Kidney epithelial cell (primary cell): ENCODE measurements at regions not wholly inside any gene's neighbourhood (a gene's known extent, or its start where the extent isn't known, plus 50 kb on each side); places are given as distances from the start of the nearest gene placed in this dataset.

Experiments
- DNase-seq: peaks from one replicate; pipeline ENCODE4 v3.0.0-alpha.2; 2010; ENCODE audit warnings: low read depth
- H3K27me3 ChIP-seq: 2 replicates; pipeline ENCODE4 v1.6.0; 2011; ENCODE audit warnings: low read length; ENCODE audit not compliant: control insufficient read depth, insufficient read depth
- H3K36me3 ChIP-seq: 2 replicates; pipeline ENCODE4 v1.5.1; 2011; ENCODE audit warnings: low read length; ENCODE audit not compliant: control insufficient read depth, insufficient read depth
- H3K4me3 ChIP-seq: 2 replicates; pipeline ENCODE4 v1.5.1; 2011; ENCODE audit warnings: low read depth, mild to moderate bottlenecking, control low read depth, low read length
- TF ChIP-seq, protein P1 (sequence below): IDR thresholded peaks from 2 replicates; pipeline ENCODE4 v1.5.1; 2011; ENCODE audit warnings: mild to moderate bottlenecking, moderate library complexity, low read length, control low read depth, inconsistent platforms; ENCODE audit not compliant: insufficient read depth, poor library complexity, severe bottlenecking

GRCh38 chr4:126558596-126558995 is 1074.2 kb upstream of the INTU start:
- TF ChIP-seq, protein P1, sequence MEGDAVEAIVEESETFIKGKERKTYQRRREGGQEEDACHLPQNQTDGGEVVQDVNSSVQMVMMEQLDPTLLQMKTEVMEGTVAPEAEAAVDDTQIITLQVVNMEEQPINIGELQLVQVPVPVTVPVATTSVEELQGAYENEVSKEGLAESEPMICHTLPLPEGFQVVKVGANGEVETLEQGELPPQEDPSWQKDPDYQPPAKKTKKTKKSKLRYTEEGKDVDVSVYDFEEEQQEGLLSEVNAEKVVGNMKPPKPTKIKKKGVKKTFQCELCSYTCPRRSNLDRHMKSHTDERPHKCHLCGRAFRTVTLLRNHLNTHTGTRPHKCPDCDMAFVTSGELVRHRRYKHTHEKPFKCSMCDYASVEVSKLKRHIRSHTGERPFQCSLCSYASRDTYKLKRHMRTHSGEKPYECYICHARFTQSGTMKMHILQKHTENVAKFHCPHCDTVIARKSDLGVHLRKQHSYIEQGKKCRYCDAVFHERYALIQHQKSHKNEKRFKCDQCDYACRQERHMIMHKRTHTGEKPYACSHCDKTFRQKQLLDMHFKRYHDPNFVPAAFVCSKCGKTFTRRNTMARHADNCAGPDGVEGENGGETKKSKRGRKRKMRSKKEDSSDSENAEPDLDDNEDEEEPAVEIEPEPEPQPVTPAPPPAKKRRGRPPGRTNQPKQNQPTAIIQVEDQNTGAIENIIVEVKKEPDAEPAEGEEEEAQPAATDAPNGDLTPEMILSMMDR = no peak
- DNase-seq = no peak
- no peak overlapping the region for H3K4me3 ChIP-seq
- H3K36me3 ChIP-seq = no peaks in the 10 kb centered on the region
- H3K27me3 ChIP-seq = no peaks in the 10 kb centered on the region

- no peak overlapping the region for H3K4me3 ChIP-seq
- no peaks in the 10 kb centered on the region for H3K36me3 ChIP-seq
- H3K27me3 ChIP-seq = no peaks in the 10 kb centered on the region
- TF ChIP-seq, protein P1 = no peak
- no peak for DNase-seq
These were observed 1072.8 kb upstream of the INTU start for GRCh38 chr4:126559961-126560360.

DNA sequence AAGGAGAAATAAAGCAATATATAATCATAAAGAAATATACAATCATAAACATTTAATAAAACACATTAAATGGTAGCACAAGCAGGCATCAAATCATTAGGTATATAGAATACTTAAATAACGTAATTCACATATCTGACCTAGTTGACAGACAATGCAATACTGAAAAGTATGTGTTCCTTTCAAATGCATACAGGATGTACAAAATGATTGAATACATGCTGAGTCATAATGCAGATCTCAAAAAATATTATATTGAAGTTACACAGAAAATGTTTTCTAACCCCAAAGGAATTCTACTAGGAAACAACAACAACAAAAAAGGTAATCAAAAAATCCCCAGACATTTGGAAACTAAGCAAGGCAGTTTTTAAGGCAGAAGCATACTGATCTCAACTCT is 1072.0 kb upstream of the INTU start:
- TF ChIP-seq, protein P1 = no peak
- Histone ChIP-seq H3K36me3 (no peaks in the 10 kb centered on the region), H3K27me3 (no peaks in the 10 kb centered on the region), H3K4me3 (no peak overlapping the region)
- no peak for DNase-seq

GRCh38 chr4:126563389-126563788 is 1069.4 kb upstream of the INTU start:
- no peaks in the 10 kb centered on the region for H3K27me3 ChIP-seq
- H3K36me3 ChIP-seq = no peaks in the 10 kb centered on the region
- TF ChIP-seq, protein P1 = no peak
- no peak overlapping the region for H3K4me3 ChIP-seq
- no peak for DNase-seq

DNA sequence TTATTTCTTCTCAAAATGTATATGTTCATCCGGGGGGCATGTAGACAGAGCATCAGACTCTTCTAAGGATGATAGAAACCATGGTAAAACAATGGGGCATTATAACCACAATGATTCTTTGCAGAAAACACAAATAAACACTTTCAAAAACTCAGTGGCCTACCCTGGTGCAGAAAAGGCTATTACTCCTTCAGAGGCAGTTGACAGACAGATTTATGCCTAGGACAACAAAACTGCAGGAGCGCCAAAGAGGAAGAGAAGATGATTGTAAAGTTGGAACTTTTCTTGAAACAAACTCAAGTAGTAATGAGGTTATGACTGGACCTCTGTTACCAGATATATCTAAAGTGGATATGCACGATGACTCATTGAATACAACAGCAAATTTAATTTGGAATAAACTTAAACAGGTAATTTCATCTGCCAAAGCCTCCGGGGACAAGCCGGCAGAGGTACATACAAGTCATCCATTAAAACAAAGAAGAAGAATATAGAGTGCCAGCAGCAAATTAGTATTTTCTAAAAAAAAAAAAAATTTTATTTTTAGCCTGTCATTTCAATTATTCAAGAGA is 1068.4 kb upstream of the INTU start:
- Histone ChIP-seq H3K36me3 (no peaks in the 10 kb centered on the region), H3K4me3 (no peak overlapping the region), H3K27me3 (no peaks in the 10 kb centered on the region)
- TF ChIP-seq, protein P1 = no peak
- DNase-seq = no peak
